MM.1S (cell line): ENCODE measurements at regions not wholly inside any gene's neighbourhood (a gene's known extent, or its start where the extent isn't known, plus 50 kb on each side); places are given as distances from the start of the nearest gene placed in this dataset.

Experiments used
- DNase-seq: peaks from one replicate; pipeline ENCODE4 v3.0.0-alpha.2; 2015
- H2AFZ ChIP-seq: fragments of 300-600 bp; sonication (generic); 2 replicates; pipeline ENCODE4 v1.6.0; 2016; ENCODE audit warnings: antibody characterized with exemption, low read length
- H3F3A ChIP-seq: fragments of 300-600 bp; sonication (generic); 2 replicates; pipeline ENCODE4 v1.6.1; 2016; ENCODE audit warnings: mild to moderate bottlenecking, antibody characterized with exemption, low read length, moderate library complexity, mixed read lengths; ENCODE audit not compliant: insufficient read depth
- H3K27ac ChIP-seq: fragments of 300-600 bp; sonication (generic); 2 replicates; pipeline ENCODE4 v1.5.1; 2016; ENCODE audit warnings: mild to moderate bottlenecking, low read length
- H3K27me3 ChIP-seq: fragments of 300-600 bp; sonication (generic); replicated peaks from 2 replicates; pipeline ENCODE4 v1.6.0; 2016; ENCODE audit warnings: low read length; ENCODE audit not compliant: insufficient read depth
- H3K36me3 ChIP-seq: fragments of 300-600 bp; sonication (generic); replicated peaks from 2 replicates; pipeline ENCODE4 v1.6.1; 2016; ENCODE audit warnings: mild to moderate bottlenecking, low read length, mixed read lengths; ENCODE audit not compliant: insufficient read depth
- H3K4me1 ChIP-seq: fragments of 300-600 bp; sonication (generic); 2 replicates; pipeline ENCODE4 v1.6.1; 2016; ENCODE audit warnings: low read length, mixed read lengths
- H3K4me2 ChIP-seq: fragments of 300-600 bp; sonication (generic); 2 replicates; pipeline ENCODE4 v1.6.0; 2016; ENCODE audit warnings: low read depth, low read length
- H3K4me3 ChIP-seq: fragments of 300-600 bp; sonication (generic); 2 replicates; pipeline ENCODE4 v1.5.1; 2016; ENCODE audit warnings: low read length, mixed read lengths
- H3K79me2 ChIP-seq: fragments of 300-600 bp; sonication (generic); 2 replicates; pipeline ENCODE4 v1.6.1; 2016; ENCODE audit warnings: mixed run types, low read length, mixed read lengths
- H3K9ac ChIP-seq: fragments of 300-600 bp; sonication (generic); 2 replicates; pipeline ENCODE4 v1.6.1; 2016; ENCODE audit warnings: low read length, mixed read lengths
- H3K9me2 ChIP-seq: fragments of 300-600 bp; sonication (generic); replicated peaks from 2 replicates; pipeline ENCODE4 v1.6.1; 2016; ENCODE audit warnings: mild to moderate bottlenecking, low read length, mixed read lengths; ENCODE audit not compliant: insufficient read depth
- H3K9me3 ChIP-seq: fragments of 300-600 bp; sonication (generic); replicated peaks from 2 replicates; pipeline ENCODE4 v1.6.1; 2016; ENCODE audit warnings: mild to moderate bottlenecking, low read length, mixed read lengths; ENCODE audit not compliant: insufficient read depth
- H4K20me1 ChIP-seq: fragments of 300-600 bp; sonication (generic); 2 replicates; pipeline ENCODE4 v1.6.1; 2016; ENCODE audit warnings: mild to moderate bottlenecking, low read length, moderate library complexity, mixed read lengths; ENCODE audit not compliant: insufficient read depth
- EZH2 ChIP-seq: fragments of 300-600 bp; sonication (generic); optimal IDR thresholded peaks from 2 replicates; pipeline ENCODE3; 2017; ENCODE audit warnings: low read depth, mild to moderate bottlenecking, antibody characterized with exemption, low read length, mixed read lengths
- EZH2phosphoT487 ChIP-seq: fragments of 300-600 bp; sonication (generic); IDR thresholded peaks from 2 replicates; pipeline ENCODE4 v1.6.1; 2018; ENCODE audit warnings: antibody characterized with exemption, low read length
- TF ChIP-seq, protein P1 (sequence below): fragments of 300-600 bp; sonication (generic); IDR thresholded peaks from 2 replicates; pipeline ENCODE4 v1.5.1; 2016; ENCODE audit warnings: antibody characterized with exemption, low read length, mixed read lengths

DNA sequence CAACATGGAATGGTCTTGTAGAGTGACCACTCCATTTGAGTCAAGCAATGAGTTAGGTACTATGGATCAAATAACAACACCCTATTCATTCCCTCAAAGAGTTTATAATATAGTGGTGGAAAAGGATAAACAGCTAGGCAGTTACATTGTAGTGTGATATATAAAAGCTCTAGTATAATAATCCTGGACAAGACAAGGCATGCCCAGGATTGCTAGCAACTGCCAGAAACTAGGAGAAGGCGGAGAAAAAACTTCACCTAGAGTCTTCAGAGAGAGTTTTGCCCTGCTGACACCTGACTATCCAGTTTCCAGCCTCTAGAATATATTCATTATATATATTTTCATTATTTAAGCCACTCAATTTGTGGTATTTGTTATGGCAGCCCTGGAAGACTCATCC is 530.6 kb downstream of the KLF12 start:
- Histone ChIP-seq H3K79me2 (no peaks in the 10 kb centered on the region), H3F3A (no peaks in the 10 kb centered on the region), H3K4me3 (no peak overlapping the region), H3K9me3 (no peaks in the 10 kb centered on the region), H3K9ac (no peak overlapping the region), H3K9me2 (no peaks in the 10 kb centered on the region), H3K4me1 (no peaks in the 10 kb centered on the region), H4K20me1 (no peaks in the 10 kb centered on the region), H3K4me2 (no peak overlapping the region), H3K27me3 (no peaks in the 10 kb centered on the region), H3K27ac (no peak overlapping the region), H3K36me3 (no peaks in the 10 kb centered on the region), H2AFZ (no peak overlapping the region)
- no peak for TF ChIP-seq EZH2
- TF ChIP-seq, protein P1, sequence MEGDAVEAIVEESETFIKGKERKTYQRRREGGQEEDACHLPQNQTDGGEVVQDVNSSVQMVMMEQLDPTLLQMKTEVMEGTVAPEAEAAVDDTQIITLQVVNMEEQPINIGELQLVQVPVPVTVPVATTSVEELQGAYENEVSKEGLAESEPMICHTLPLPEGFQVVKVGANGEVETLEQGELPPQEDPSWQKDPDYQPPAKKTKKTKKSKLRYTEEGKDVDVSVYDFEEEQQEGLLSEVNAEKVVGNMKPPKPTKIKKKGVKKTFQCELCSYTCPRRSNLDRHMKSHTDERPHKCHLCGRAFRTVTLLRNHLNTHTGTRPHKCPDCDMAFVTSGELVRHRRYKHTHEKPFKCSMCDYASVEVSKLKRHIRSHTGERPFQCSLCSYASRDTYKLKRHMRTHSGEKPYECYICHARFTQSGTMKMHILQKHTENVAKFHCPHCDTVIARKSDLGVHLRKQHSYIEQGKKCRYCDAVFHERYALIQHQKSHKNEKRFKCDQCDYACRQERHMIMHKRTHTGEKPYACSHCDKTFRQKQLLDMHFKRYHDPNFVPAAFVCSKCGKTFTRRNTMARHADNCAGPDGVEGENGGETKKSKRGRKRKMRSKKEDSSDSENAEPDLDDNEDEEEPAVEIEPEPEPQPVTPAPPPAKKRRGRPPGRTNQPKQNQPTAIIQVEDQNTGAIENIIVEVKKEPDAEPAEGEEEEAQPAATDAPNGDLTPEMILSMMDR: no peak
- TF ChIP-seq EZH2phosphoT487: no peak
- DNase-seq: no peak

DNA sequence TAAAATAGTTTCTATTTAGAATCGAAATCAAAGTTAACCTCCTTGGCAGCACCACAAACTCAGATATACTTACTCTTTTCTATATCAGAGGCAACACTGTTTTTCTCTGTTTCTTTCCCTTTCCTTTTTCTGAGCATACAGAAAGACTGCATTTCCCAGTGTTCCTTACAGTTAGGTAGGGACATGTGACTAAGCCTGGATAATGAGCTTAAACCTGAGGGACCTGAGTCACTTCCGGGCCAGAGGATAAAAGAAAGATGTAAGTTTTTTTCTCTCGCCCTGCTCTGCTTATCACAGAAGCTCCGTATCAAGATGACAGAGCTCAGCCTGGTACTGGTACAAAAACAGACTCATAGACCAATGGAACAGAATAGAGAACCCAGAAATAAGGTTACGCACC is 531.9 kb downstream of the KLF12 start:
- H3K27ac ChIP-seq: no peak overlapping the region
- H3K4me2 ChIP-seq: no peak overlapping the region
- H4K20me1 ChIP-seq: no peaks in the 10 kb centered on the region
- H3K9ac ChIP-seq: no peak overlapping the region
- no peak for DNase-seq
- no peak overlapping the region for H3K4me3 ChIP-seq
- H2AFZ ChIP-seq: no peak overlapping the region
- H3K79me2 ChIP-seq: no peaks in the 10 kb centered on the region
- H3K4me1 ChIP-seq: no peaks in the 10 kb centered on the region
- no peaks in the 10 kb centered on the region for H3K36me3 ChIP-seq
- no peaks in the 10 kb centered on the region for H3K9me3 ChIP-seq
- no peaks in the 10 kb centered on the region for H3F3A ChIP-seq
- H3K27me3 ChIP-seq: no peaks in the 10 kb centered on the region
- H3K9me2 ChIP-seq: no peaks in the 10 kb centered on the region
- TF ChIP-seq, protein P1: no peak

DNA sequence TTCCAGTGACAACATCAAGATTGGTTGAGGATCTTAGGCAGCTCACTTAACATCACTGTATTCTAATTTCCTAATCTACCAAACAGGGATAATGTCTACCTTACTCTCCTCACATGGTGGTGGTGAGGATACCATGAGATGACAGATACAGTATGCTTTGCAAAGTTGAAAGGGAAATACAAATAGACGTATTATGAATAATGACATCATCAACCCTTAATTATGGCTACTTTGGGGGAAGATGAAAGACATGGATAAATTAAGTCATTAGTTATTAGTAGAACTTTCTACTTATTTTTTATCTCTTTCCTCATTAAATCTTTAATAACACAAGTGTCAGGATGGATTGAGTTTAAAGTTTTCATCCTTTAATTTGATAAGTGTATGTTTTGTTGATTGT is 532.5 kb downstream of the KLF12 start:
- H3K4me2 ChIP-seq: no peak overlapping the region
- H3K4me3 ChIP-seq: no peak overlapping the region
- H3K9me3 ChIP-seq: no peaks in the 10 kb centered on the region
- no peak for TF ChIP-seq EZH2phosphoT487
- TF ChIP-seq EZH2: no peak
- no peak overlapping the region for H3K9ac ChIP-seq
- no peak overlapping the region for H3K27ac ChIP-seq
- H3K4me1 ChIP-seq: no peaks in the 10 kb centered on the region
- DNase-seq: no peak
- no peaks in the 10 kb centered on the region for H3K27me3 ChIP-seq
- H4K20me1 ChIP-seq: no peaks in the 10 kb centered on the region
- H3K36me3 ChIP-seq: no peaks in the 10 kb centered on the region
- H3F3A ChIP-seq: no peaks in the 10 kb centered on the region
- H3K79me2 ChIP-seq: no peaks in the 10 kb centered on the region
- no peaks in the 10 kb centered on the region for H3K9me2 ChIP-seq
- H2AFZ ChIP-seq: no peak overlapping the region

DNA sequence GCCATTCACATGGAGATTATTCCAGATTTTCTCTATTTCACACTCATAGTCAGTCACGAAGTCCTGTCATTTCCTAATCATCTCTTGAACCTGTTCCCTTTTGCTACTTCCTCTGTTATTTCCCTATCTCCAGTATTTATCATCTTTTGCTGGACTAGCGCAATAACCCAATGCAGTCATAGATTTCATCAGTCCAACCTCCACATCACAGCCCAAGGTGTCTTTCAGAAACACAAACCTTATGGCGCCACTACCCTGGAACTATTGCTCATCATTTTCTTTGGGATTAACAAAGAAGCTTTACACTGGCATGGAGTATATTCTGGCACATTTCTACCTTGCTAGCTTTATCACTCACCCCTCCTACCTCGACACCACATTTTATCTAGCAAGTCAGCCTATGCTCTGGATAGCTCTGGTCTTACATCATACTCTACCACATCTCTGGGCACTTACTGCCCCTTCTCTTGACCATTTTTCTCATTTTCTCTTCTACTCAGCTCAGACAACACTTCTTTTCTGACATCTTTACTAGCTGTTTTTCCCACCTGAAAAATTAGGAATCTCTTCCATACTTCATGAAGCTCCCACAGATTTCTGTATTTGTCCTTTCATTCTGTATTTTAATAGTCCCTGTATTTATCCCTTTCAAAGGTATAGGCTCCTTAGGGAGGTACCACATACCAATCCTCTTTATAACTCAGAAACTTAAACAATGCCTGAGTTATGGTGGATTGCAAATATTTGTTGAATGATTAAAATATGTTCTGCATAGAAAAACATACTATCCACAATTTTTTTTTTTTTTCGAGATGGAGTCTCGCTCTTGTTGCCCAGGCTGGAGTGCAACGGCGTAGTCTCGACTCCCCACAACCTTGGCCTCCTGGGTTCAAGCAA is 534.7 kb downstream of the KLF12 start:
- Histone ChIP-seq H3F3A (no peaks in the 10 kb centered on the region), H3K9me3 (no peaks in the 10 kb centered on the region), H3K36me3 (no peaks in the 10 kb centered on the region), H3K79me2 (no peaks in the 10 kb centered on the region), H3K27ac (no peak overlapping the region), H2AFZ (no peak overlapping the region), H3K4me2 (no peak overlapping the region), H3K4me3 (no peak overlapping the region), H3K9ac (no peak overlapping the region), H3K4me1 (no peaks in the 10 kb centered on the region), H4K20me1 (no peaks in the 10 kb centered on the region), H3K9me2 (no peaks in the 10 kb centered on the region), H3K27me3 (no peaks in the 10 kb centered on the region)
- DNase-seq: no peak
- TF ChIP-seq EZH2: no peak
- TF ChIP-seq, protein P1: no peak
- TF ChIP-seq EZH2phosphoT487: no peak
